ENCODE measurements at regions not wholly inside any gene's neighbourhood (a gene's known extent, or its start where the extent isn't known, plus 50 kb on each side); places are given as distances from the start of the nearest gene placed in this dataset.

DNA sequence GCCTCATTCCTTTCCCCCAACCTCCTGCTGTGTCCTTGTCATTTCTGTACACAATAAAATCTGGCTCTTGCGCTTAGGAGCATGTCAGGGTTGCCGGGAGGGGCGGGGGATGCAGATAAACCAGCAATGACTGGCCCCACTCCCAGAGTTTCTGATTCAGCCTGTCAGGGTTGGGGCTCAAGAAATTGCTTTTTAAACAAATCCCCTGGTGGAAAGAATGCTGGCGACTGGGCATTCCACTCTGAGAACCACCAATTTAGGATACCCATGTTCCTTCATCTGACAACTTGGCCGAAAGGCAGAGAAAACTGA is 376.4 kb downstream of the TCERG1L start:
- no peak for DNase-seq (ENCODE audit: low read depth, low spot score)
- Histone ChIP-seq H3K9me3 (ENCODE audit: control insufficient read depth, insufficient read depth, low read depth, low read length) (no peaks in the 10 kb centered on the region), H3K4me1 (ENCODE audit: control insufficient read depth, insufficient read depth, low read length) (no peaks in the 10 kb centered on the region; the same call in 1 of the 2 replicates), H3K27ac (ENCODE audit: low read length) (no peak overlapping the region), H3K4me3 (ENCODE audit: low read depth in 2 of 2, low read length in 2 of 2) (no peak overlapping the region), H3K27me3 (ENCODE audit: control insufficient read depth, insufficient read depth, low read length) (peaks cover 3% of the 10 kb centered on the region; the same call in 1 of the 2 replicates), H3K36me3 (ENCODE audit: control insufficient read depth, insufficient read depth, low read length) (no peaks in the 10 kb centered on the region)
- ATAC-seq: peak; percentile 68; the same call in 1 of the 2 replicates
- CTCF ChIA-PET: no interaction called here
- in situ Hi-C loops (cut with HindIII; ENCODE audit: low pct_unique_long_range_greater_than_20kb, low sequenced_read_pairs): no loop called here
- BruUV-seq (replicated peaks): no TSS peak
- intact Hi-C loops (cut with micrococcal nuclease; ENCODE audit: unreplicated experiment): no loop called here
- POLR2A ChIA-PET: no interaction called here
- TF ChIP-seq, protein P1, sequence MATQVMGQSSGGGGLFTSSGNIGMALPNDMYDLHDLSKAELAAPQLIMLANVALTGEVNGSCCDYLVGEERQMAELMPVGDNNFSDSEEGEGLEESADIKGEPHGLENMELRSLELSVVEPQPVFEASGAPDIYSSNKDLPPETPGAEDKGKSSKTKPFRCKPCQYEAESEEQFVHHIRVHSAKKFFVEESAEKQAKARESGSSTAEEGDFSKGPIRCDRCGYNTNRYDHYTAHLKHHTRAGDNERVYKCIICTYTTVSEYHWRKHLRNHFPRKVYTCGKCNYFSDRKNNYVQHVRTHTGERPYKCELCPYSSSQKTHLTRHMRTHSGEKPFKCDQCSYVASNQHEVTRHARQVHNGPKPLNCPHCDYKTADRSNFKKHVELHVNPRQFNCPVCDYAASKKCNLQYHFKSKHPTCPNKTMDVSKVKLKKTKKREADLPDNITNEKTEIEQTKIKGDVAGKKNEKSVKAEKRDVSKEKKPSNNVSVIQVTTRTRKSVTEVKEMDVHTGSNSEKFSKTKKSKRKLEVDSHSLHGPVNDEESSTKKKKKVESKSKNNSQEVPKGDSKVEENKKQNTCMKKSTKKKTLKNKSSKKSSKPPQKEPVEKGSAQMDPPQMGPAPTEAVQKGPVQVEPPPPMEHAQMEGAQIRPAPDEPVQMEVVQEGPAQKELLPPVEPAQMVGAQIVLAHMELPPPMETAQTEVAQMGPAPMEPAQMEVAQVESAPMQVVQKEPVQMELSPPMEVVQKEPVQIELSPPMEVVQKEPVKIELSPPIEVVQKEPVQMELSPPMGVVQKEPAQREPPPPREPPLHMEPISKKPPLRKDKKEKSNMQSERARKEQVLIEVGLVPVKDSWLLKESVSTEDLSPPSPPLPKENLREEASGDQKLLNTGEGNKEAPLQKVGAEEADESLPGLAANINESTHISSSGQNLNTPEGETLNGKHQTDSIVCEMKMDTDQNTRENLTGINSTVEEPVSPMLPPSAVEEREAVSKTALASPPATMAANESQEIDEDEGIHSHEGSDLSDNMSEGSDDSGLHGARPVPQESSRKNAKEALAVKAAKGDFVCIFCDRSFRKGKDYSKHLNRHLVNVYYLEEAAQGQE (IDR thresholded peaks at IDR 0.05; ENCODE audit: insufficient read depth in 1 of 2, low read depth in 2 of 2, low read length in 1 of 2): no peak
- TF ChIP-seq, protein P2, sequence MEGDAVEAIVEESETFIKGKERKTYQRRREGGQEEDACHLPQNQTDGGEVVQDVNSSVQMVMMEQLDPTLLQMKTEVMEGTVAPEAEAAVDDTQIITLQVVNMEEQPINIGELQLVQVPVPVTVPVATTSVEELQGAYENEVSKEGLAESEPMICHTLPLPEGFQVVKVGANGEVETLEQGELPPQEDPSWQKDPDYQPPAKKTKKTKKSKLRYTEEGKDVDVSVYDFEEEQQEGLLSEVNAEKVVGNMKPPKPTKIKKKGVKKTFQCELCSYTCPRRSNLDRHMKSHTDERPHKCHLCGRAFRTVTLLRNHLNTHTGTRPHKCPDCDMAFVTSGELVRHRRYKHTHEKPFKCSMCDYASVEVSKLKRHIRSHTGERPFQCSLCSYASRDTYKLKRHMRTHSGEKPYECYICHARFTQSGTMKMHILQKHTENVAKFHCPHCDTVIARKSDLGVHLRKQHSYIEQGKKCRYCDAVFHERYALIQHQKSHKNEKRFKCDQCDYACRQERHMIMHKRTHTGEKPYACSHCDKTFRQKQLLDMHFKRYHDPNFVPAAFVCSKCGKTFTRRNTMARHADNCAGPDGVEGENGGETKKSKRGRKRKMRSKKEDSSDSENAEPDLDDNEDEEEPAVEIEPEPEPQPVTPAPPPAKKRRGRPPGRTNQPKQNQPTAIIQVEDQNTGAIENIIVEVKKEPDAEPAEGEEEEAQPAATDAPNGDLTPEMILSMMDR (IDR thresholded peaks at IDR 0.05): no peak
- TF ChIP-seq TCF7L2 (IDR thresholded peaks at IDR 0.05; ENCODE audit: low read depth, low read length): no peak
- TF ChIP-seq POLR2AphosphoS5 (IDR thresholded peaks at IDR 0.05; ENCODE audit: low read depth, low read length): no peak
- TF ChIP-seq SIN3A (IDR thresholded peaks at IDR 0.05; ENCODE audit: borderline replicate concordance, insufficient read depth, low read depth, low read length): no peak

DNA sequence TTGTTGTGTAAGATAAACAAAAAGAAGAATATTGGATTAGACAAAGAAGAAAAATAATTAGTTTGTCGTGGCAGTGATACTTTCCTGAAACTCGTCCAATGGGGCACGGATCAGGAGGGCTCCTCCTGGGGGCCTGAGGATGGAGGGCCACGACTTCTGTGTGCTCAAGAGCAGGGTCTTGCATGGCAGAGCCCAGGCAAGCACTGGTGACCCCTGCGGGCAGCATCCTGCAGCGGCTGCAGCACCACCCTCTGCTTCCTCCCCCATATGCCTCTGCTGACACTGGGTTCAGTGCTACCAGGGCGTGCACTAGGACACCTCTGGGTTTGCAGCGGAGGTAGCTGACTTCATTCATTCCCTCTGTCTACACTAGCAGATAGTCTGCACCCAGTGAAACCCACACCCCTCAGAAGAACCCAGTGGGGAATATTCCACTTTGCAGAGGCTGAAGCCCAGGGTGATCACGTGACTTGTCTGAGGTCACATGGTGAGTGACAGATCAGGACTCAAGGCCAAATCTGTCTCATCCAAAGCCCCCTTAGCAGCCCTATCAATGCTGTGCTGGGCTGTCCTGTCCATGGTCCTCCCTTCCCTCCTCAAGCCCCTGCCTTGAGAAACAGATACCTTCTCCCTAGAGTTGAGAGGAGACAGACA is 375.5 kb downstream of the TCERG1L start:
- BruUV-seq (replicated peaks): no TSS peak
- Histone ChIP-seq H3K27ac (ENCODE audit: low read length) (peak overlapping the region; percentile 3; the same call in 1 of the 2 replicates), H3K4me1 (ENCODE audit: control insufficient read depth, insufficient read depth, low read length) (no peaks in the 10 kb centered on the region; the same call in 1 of the 2 replicates), H3K27me3 (ENCODE audit: control insufficient read depth, insufficient read depth, low read length) (peaks cover 3% of the 10 kb centered on the region; the same call in 1 of the 2 replicates), H3K36me3 (ENCODE audit: control insufficient read depth, insufficient read depth, low read length) (no peaks in the 10 kb centered on the region), H3K9me3 (ENCODE audit: control insufficient read depth, insufficient read depth, low read depth, low read length) (no peaks in the 10 kb centered on the region), H3K4me3 (ENCODE audit: low read depth in 2 of 2, low read length in 2 of 2) (no peak overlapping the region)
- TF ChIP-seq, protein P2 (IDR thresholded peaks at IDR 0.05): no peak
- TF ChIP-seq TCF7L2 (IDR thresholded peaks at IDR 0.05; ENCODE audit: low read depth, low read length) (no peak), POLR2AphosphoS5 (IDR thresholded peaks at IDR 0.05; ENCODE audit: low read depth, low read length) (no peak), SIN3A (IDR thresholded peaks at IDR 0.05; ENCODE audit: borderline replicate concordance, insufficient read depth, low read depth, low read length) (no peak)
- TF ChIP-seq, protein P1 (IDR thresholded peaks at IDR 0.05; ENCODE audit: insufficient read depth in 1 of 2, low read depth in 2 of 2, low read length in 1 of 2): no peak
- in situ Hi-C loops (cut with HindIII; ENCODE audit: low pct_unique_long_range_greater_than_20kb, low sequenced_read_pairs): no loop called here
- intact Hi-C loops (cut with micrococcal nuclease; ENCODE audit: unreplicated experiment): no loop called here
- POLR2A ChIA-PET: no interaction called here
- CTCF ChIA-PET: no interaction called here
- ATAC-seq (peak; percentile 31; the same call in 1 of the 2 replicates), DNase-seq (ENCODE audit: low read depth, low spot score) (no peak)
